Thoracic aorta (tissue), 2 donors: ENCODE measurements at regions not wholly inside any gene's neighbourhood (a gene's known extent, or its start where the extent isn't known, plus 50 kb on each side); places are given as distances from the start of the nearest gene placed in this dataset.
"Not testable (repeated sequence)": the region's sequence is repeated elsewhere in the genome, so short reads cannot be mapped to it uniquely, and the experiment has no call there.

Experiments
- ATAC-seq: fragments of 150-250 bp; one replicate; pipeline ENCODE4 v1.8.0; 2017; ENCODE audit warnings: low read depth; ENCODE audit not compliant: insufficient number of reproducible peaks, low FRiP score
- DNase-seq: peaks from one replicate; pipeline ENCODE4 v3.0.0-alpha.2; 2020; ENCODE audit warnings: low spot score
- H3K27ac ChIP-seq, 2 donors: fragments of 200-600 bp; sonication (generic); 1 replicate in 1 of 2; 2 replicates in 1 of 2; pipeline ENCODE4 v1.5.1; 2016; ENCODE audit warnings: mild to moderate bottlenecking in 2 of 2, moderate library complexity in 2 of 2
- H3K27me3 ChIP-seq: fragments of 200-600 bp; sonication (generic); replicated peaks from 2 replicates; pipeline ENCODE4 v1.6.0; 2016; ENCODE audit warnings: mild to moderate bottlenecking; ENCODE audit not compliant: insufficient read depth
- H3K36me3 ChIP-seq: fragments of 200-600 bp; sonication (generic); one replicate; pipeline ENCODE4 v1.5.1; 2016
- H3K4me1 ChIP-seq, 2 donors: fragments of 200-600 bp; sonication (generic); 1 replicate in 1 of 2; 2 replicates in 1 of 2; pipeline versions ENCODE4 v1.5.1 to v1.6.0; 2016; ENCODE audit warnings: low read depth in 2 of 2, mild to moderate bottlenecking in 1 of 2; ENCODE audit not compliant: control insufficient read depth in 1 of 2
- H3K4me3 ChIP-seq: fragments of 200-600 bp; sonication (generic); 2 replicates; pipeline ENCODE4 v1.5.1; 2016; ENCODE audit warnings: mild to moderate bottlenecking
- H3K9me3 ChIP-seq: fragments of 200-600 bp; sonication (generic); 2 replicates; pipeline ENCODE4 v1.5.1; 2016
- TF ChIP-seq, protein P1 (sequence below): fragments of 200-600 bp; sonication (generic); IDR thresholded peaks from one replicate; pipeline ENCODE4 v1.5.1; 2019; ENCODE audit warnings: antibody characterized with exemption

GRCh38 chr9:91006046-91006445 is 204.4 kb downstream of the SYK start:
- TF ChIP-seq, protein P1, sequence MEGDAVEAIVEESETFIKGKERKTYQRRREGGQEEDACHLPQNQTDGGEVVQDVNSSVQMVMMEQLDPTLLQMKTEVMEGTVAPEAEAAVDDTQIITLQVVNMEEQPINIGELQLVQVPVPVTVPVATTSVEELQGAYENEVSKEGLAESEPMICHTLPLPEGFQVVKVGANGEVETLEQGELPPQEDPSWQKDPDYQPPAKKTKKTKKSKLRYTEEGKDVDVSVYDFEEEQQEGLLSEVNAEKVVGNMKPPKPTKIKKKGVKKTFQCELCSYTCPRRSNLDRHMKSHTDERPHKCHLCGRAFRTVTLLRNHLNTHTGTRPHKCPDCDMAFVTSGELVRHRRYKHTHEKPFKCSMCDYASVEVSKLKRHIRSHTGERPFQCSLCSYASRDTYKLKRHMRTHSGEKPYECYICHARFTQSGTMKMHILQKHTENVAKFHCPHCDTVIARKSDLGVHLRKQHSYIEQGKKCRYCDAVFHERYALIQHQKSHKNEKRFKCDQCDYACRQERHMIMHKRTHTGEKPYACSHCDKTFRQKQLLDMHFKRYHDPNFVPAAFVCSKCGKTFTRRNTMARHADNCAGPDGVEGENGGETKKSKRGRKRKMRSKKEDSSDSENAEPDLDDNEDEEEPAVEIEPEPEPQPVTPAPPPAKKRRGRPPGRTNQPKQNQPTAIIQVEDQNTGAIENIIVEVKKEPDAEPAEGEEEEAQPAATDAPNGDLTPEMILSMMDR = no peak
- DNase-seq = no peak
- Histone ChIP-seq H3K4me1 (no peaks in the 10 kb centered on the region), H3K27me3 (no peaks in the 10 kb centered on the region), H3K9me3 (no peaks in the 10 kb centered on the region), H3K27ac (no peak overlapping the region), H3K4me3 (no peak overlapping the region), H3K36me3 (no peaks in the 10 kb centered on the region)
- no peak for ATAC-seq

DNA sequence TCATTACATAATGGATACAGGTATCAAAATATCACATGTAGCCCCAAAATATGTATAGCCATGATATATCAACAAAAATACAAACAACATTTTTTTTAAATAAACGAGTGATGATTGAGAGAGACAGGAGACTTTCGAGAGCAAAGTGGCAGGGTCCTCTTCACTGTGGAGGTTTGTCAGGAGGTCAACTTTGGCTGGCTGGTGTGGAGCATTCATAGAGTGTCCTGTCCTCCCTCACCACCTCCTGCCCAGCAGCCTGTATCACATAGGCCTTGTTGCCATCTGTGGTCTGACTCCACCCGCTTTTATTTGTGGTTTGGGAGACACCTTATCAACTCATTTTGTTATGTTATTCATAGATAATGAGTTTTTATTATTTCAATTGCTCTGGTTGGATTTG is 206.9 kb downstream of the SYK start:
- no peak overlapping the region for H3K27ac ChIP-seq
- no peak overlapping the region for H3K4me3 ChIP-seq
- H3K9me3 ChIP-seq = peaks cover 6% of the 10 kb centered on the region
- TF ChIP-seq, protein P1 = no peak
- H3K27me3 ChIP-seq = no peaks in the 10 kb centered on the region
- no peak for DNase-seq
- peaks cover 0 to 7% of the 10 kb centered on the region in 2 donors for H3K4me1 ChIP-seq
- no peaks in the 10 kb centered on the region for H3K36me3 ChIP-seq
- ATAC-seq = no peak

GRCh38 chr9:91011891-91012290 is 210.3 kb downstream of the SYK start:
- TF ChIP-seq, protein P1 = no peak
- ATAC-seq = no peak

DNA sequence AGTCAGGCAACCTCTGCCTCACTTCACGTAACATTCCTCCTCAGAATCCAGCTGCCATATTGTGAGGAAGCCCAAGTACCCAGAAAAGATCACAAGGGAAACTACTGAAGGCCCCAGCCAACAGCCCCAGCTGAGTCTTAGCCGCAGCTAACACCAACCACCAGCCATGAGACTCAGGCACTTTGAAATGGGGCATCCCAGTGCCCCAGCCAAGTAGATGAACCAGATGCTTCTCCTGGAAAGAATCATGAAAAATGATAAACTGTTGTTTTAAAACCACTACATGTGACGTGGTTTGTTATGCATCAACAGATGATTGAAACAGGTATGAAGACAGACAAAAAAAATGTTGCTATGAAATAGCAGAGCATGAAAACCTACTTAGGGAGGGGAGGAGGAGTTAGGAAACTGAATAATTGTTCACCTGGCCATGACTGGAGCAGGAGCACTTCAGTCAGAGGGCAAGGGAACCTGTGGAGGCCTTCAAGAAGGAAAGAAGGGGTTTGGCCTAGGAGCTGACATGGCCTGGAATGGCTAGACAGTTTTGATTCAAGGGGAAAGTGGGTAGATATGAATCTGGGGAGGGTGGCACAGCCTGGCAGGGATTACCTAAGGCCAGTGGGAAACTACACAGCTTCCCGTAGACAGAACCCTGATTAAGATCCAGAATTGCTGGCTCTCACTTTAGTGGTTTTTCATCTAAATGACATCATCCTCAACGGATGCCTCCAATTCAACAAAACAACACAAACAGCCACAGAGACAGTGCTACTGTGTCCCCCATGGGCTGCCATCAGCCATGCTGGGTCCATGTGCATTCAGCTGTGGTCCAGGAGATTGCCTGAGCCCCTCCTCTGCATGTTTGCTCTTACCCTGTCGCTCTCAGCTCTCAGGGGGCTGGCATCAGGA is 211.6 kb downstream of the SYK start:
- Histone ChIP-seq H3K4me3 (no peak overlapping the region), H3K27ac (no peak overlapping the region), H3K4me1 (peaks cover 0 to 7% of the 10 kb centered on the region in 2 donors), H3K27me3 (no peaks in the 10 kb centered on the region), H3K36me3 (no peaks in the 10 kb centered on the region), H3K9me3 (peaks cover 6% of the 10 kb centered on the region)
- DNase-seq (no peak), ATAC-seq (no peak)
- TF ChIP-seq, protein P1 = no peak

More at GRCh38 chr9:91011891-91012290, 210.3 kb downstream of the SYK start:
- DNase-seq = no peak
- H3K27ac ChIP-seq = no peak overlapping the region
- no peak overlapping the region for H3K4me3 ChIP-seq
- H3K4me1 ChIP-seq = peaks cover 0 to 7% of the 10 kb centered on the region in 2 donors
- no peaks in the 10 kb centered on the region for H3K27me3 ChIP-seq
- H3K36me3 ChIP-seq = no peaks in the 10 kb centered on the region
- peaks cover 6% of the 10 kb centered on the region for H3K9me3 ChIP-seq

- no peaks in the 10 kb centered on the region for H3K36me3 ChIP-seq
- TF ChIP-seq, protein P1 = no peak
- ATAC-seq (no peak), DNase-seq (no peak)
- peaks cover 14% of the 10 kb centered on the region for H3K9me3 ChIP-seq
- H3K4me1 ChIP-seq = peaks cover 0 to 1% of the 10 kb centered on the region in 2 donors
- H3K27ac ChIP-seq = no peak overlapping the region
- H3K4me3 ChIP-seq = no peak overlapping the region
- no peaks in the 10 kb centered on the region for H3K27me3 ChIP-seq
These were observed 215.6 kb downstream of the SYK start for GRCh38 chr9:91017245-91017644.

DNA sequence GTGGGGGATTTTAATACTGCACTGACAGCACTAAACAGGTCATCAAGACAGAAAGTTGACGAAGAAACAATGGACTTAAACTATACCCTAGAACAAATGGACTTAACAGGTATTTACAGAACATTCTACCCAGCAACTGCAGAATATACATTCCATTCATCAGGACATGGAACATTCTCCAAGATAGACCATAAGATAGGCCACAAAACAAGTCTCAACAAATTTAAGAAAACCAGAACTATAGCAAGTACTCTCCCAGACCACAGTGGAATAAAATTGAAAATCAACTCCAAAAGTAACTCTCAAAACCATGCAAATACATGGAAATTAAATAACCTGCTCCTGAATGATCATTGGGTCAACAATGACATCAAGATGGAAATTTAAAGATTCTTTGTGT is 218.3 kb downstream of the SYK start:
- H3K36me3 ChIP-seq, H3K4me3 ChIP-seq, H3K27me3 ChIP-seq, DNase-seq, H3K9me3 ChIP-seq, ATAC-seq, H3K4me1 ChIP-seq, H3K27ac ChIP-seq: not testable (repeated sequence)

GRCh38 chr9:91021656-91022055 is 220.0 kb downstream of the SYK start:
- H3K27me3 ChIP-seq, H3K4me1 ChIP-seq, DNase-seq, H3K36me3 ChIP-seq, H3K4me3 ChIP-seq, H3K27ac ChIP-seq, ATAC-seq, H3K9me3 ChIP-seq: not testable (repeated sequence)
